ENCODE measurements at regions not wholly inside any gene's neighbourhood (a gene's known extent, or its start where the extent isn't known, plus 50 kb on each side); places are given as distances from the start of the nearest gene placed in this dataset.

GRCh38 chr9:113753398-113754119 is 122.5 kb upstream of the ZNF618 start:
- Histone ChIP-seq H3K9ac (ENCODE audit: low read length) (no peak overlapping the region), H4K20me1 (ENCODE audit: insufficient read depth) (no peaks in the 10 kb centered on the region), H3K27ac (ENCODE audit: low read length) (no peak overlapping the region), H3K4me3 (ENCODE audit: low read length) (no peak overlapping the region), H3K9me2 (ENCODE audit: insufficient read depth, low read length) (no peaks in the 10 kb centered on the region), H3K36me3 (ENCODE audit: insufficient read depth, low read length) (no peaks in the 10 kb centered on the region), H3K9me3 (ENCODE audit: low read length) (no peaks in the 10 kb centered on the region), H3F3A (ENCODE audit: insufficient read depth, low read length, poor library complexity, severe bottlenecking) (no peaks in the 10 kb centered on the region), H3K79me2 (replicated peaks; ENCODE audit: insufficient read depth, low read length) (no peaks in the 10 kb centered on the region), H3K4me2 (ENCODE audit: low read length) (no peak overlapping the region), H3K27me3 (ENCODE audit: insufficient read depth, low read depth, low read length) (no peaks in the 10 kb centered on the region), H2AFZ (ENCODE audit: low read depth, low read length) (no peak overlapping the region)
- TF ChIP-seq MXI1 (conservative IDR thresholded peaks at IDR 0.05; ENCODE audit: poor library complexity, severe bottlenecking) (no peak), EP300 (conservative IDR thresholded peaks at IDR 0.05; ENCODE audit: poor library complexity, severe bottlenecking) (no peak), CTCF (IDR thresholded peaks at IDR 0.05; ENCODE audit: poor library complexity, severe bottlenecking) (no peak), REST (IDR thresholded peaks at IDR 0.05; ENCODE audit: borderline replicate concordance) (no peak), RAD21 (conservative IDR thresholded peaks at IDR 0.05) (no peak), POLR2AphosphoS5 (IDR thresholded peaks at IDR 0.05) (no peak), SMC3 (conservative IDR thresholded peaks at IDR 0.05; ENCODE audit: poor library complexity) (no peak), EZH2 (IDR thresholded peaks at IDR 0.05; ENCODE audit: borderline replicate concordance, insufficient read depth, low read length, poor library complexity, severe bottlenecking) (no peak), TAF1 (IDR thresholded peaks at IDR 0.05; ENCODE audit: low read depth) (no peak)

- H3K9me2 ChIP-seq (ENCODE audit: insufficient read depth, low read length), result no peaks in the 10 kb centered on the region
- H3K9ac ChIP-seq (ENCODE audit: low read length), result no peak overlapping the region
- H3K4me3 ChIP-seq (ENCODE audit: low read length), result no peak overlapping the region
- no peaks in the 10 kb centered on the region for H3K79me2 ChIP-seq (replicated peaks; ENCODE audit: insufficient read depth, low read length)
- no peaks in the 10 kb centered on the region for H3K27me3 ChIP-seq (ENCODE audit: insufficient read depth, low read depth, low read length)
- H3F3A ChIP-seq (ENCODE audit: insufficient read depth, low read length, poor library complexity, severe bottlenecking), result no peaks in the 10 kb centered on the region
- no peaks in the 10 kb centered on the region for H3K36me3 ChIP-seq (ENCODE audit: insufficient read depth, low read length)
- no peak overlapping the region for H3K27ac ChIP-seq (ENCODE audit: low read length)
- H2AFZ ChIP-seq (ENCODE audit: low read depth, low read length), result no peak overlapping the region
- no peak for TF ChIP-seq EP300 (conservative IDR thresholded peaks at IDR 0.05; ENCODE audit: poor library complexity, severe bottlenecking)
- TF ChIP-seq REST (IDR thresholded peaks at IDR 0.05; ENCODE audit: borderline replicate concordance), result no peak
- no peak for TF ChIP-seq CTCF (IDR thresholded peaks at IDR 0.05; ENCODE audit: poor library complexity, severe bottlenecking)
- TF ChIP-seq MXI1 (conservative IDR thresholded peaks at IDR 0.05; ENCODE audit: poor library complexity, severe bottlenecking), result no peak
- TF ChIP-seq RAD21 (conservative IDR thresholded peaks at IDR 0.05), result no peak
- no peak for TF ChIP-seq EZH2 (IDR thresholded peaks at IDR 0.05; ENCODE audit: borderline replicate concordance, insufficient read depth, low read length, poor library complexity, severe bottlenecking)
- no peak for TF ChIP-seq TAF1 (IDR thresholded peaks at IDR 0.05; ENCODE audit: low read depth)
- no peak for TF ChIP-seq POLR2AphosphoS5 (IDR thresholded peaks at IDR 0.05)
- no peak for TF ChIP-seq SMC3 (conservative IDR thresholded peaks at IDR 0.05; ENCODE audit: poor library complexity)
- H3K4me2 ChIP-seq (ENCODE audit: low read length), result no peak overlapping the region
- H4K20me1 ChIP-seq (ENCODE audit: insufficient read depth), result no peaks in the 10 kb centered on the region
- peaks cover 5% of the 10 kb centered on the region for H3K9me3 ChIP-seq (ENCODE audit: low read length)
Observed at GRCh38 chr9:113754739-113755138, 121.4 kb upstream of the ZNF618 start.

All from neural cell (in vitro differentiated cells).